SW480 (cell line): ENCODE measurements at regions not wholly inside any gene's neighbourhood (a gene's known extent, or its start where the extent isn't known, plus 50 kb on each side); places are given as distances from the start of the nearest gene placed in this dataset.
A peak's percentile ranks its signal among the peaks of the same experiment; 100 is the strongest.
"Not testable (repeated sequence)": the region's sequence is repeated elsewhere in the genome, so short reads cannot be mapped to it uniquely, and the experiment has no call there.

Source experiments
- DNase-seq: peaks from one replicate; pipeline ENCODE4 v3.0.0-alpha.2; 2016; ENCODE audit warnings: low spot score

GRCh38 chr12:28060871-28061270, 88.3 kb upstream of the PTHLH start:
- no peak for DNase-seq

GRCh38 chr12:28063355-28063880, 90.9 kb upstream of the PTHLH start:
- no peak for DNase-seq

GRCh38 chr12:28065374-28065773, 92.8 kb upstream of the PTHLH start:
- no peak for DNase-seq

- DNase-seq: no peak
These were observed 93.5 kb upstream of the PTHLH start for GRCh38 chr12:28065889-28066630.

DNA sequence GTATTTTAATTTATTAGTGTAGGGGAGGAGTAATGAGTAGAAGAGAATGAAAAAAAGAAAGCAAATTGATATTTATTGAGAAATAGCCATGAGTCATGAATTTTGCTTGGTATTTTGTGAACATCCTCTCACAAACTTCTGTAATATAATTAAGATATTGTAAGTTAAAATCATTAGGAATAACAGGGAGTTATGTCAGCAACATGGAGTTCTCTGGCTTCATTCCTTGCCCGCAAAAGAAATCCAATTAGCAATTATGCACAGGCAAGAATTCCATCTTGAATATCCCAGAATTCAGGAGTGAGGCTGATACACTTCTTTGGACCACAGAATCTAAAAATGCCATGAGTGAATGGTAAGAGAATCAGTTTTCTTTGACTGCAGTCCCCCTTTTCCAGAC, 94.3 kb upstream of the PTHLH start:
- no peak for DNase-seq

GRCh38 chr12:28068467-28068866, 95.9 kb upstream of the PTHLH start:
- DNase-seq: no peak

DNA sequence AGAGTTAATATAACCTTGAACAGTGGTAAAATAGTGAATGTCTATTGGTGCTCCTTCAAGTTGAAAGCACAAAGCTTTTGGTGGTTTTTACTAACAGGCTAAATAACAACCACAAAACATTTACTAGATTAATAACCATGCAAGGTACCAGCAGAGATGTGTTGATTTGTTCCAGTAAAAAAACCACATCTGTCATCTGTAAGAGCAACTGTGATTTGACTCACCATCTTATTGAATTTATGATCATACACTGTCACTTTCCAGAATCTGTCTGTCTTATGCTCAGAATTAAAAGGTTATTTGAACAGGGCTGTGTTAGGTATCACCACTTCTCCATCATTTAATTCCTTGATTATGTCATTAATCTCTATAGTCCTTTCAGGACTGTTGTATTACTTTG, 107.0 kb upstream of the PTHLH start:
- peak; percentile 47 for DNase-seq

DNA sequence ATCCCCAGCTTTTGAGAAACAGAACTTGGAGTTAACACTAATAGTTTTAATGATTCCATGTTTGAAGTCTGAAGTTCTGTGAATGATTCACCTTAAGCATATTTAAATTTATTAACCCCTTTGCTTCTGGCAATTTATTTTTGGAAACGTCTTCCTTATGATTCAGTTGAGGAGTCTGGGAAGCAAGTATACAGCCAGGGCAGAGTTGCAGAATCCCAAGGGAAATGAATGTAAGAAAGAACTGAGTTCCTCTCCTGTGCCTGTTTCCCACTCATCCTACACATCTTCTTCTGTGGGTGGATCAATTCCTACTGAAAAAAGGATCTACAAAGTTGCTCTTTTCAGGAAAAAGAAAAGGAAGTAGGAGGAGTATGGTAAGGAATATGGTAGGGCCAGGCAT, 108.2 kb upstream of the CCDC91 start:
- DNase-seq: no peak

DNA sequence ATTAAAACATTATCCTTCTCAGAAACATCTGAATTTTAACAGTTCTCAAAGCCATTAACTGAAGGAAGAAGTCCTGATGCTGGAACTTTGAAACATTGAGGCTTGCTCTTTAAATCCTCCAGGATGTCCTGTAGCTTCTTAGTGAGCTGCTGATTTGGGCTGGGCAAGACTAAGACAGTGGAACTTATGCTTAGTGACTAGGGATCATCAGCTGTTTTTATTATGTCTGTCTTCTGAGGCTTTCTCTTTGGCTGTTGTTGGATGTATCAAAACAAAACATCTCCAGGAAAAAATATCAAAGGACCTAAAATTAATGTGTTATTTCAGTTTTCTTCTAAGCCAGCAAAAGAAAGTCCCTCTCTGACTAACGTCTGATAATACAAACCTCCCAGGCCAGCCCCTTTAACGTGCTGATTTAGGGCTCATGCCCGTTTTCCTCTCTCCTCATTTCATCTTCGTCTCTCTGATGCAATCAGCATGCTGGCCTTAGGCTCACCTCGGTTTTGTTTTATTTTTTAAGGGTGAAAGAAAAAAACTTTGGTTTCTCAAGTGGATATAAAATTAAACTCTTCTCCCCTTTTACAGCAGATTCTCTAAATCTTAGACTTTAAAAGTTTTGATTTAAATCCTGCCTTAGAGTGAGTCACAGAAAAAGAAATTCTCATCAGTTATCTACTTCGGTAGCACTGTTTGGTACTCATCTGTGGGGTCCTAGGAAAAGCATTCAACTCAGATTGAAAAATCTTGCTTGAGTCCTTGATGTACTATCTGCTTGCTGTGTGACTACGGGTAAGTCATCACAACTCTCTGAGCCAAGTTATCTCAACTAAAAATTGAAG, 106.2 kb upstream of the CCDC91 start:
- DNase-seq: no peak

DNA sequence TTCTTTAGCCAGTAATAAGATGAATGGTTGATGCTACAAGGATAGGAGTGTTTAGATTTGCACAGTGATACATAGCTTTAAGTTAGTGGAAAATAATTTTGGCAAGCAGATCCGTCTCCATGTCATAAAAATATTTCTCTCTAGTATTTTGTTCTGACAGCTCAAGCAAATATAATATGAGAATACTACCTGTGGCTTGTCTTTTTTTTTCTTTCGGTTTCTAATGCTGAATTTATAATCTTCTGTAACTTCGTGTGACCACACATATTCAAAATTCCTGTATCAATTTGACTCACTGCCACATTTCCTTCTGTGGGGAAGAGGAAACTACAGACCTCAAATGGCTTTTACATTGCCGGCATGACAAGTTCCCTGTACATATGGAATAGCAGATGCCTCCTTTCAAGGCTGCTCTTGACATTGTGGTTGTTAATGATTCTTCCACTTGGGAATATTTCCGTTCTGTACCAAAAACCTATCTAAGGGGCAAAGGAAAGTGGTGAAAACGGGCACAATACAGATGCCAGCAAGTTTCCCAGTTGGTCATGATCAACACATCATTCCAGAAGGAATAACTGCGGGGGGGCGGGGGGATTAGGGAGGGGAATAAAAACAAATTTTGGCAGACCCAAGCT, 103.6 kb upstream of the CCDC91 start:
- no peak for DNase-seq

- DNase-seq: peak; percentile 40
These were observed 101.5 kb upstream of the CCDC91 start for GRCh38 chr12:28088566-28089272.

GRCh38 chr12:28089338-28089737, 100.9 kb upstream of the CCDC91 start:
- DNase-seq: peak; percentile 84

GRCh38 chr12:28090835-28091234, 99.4 kb upstream of the CCDC91 start:
- peak; percentile 14 for DNase-seq

DNA sequence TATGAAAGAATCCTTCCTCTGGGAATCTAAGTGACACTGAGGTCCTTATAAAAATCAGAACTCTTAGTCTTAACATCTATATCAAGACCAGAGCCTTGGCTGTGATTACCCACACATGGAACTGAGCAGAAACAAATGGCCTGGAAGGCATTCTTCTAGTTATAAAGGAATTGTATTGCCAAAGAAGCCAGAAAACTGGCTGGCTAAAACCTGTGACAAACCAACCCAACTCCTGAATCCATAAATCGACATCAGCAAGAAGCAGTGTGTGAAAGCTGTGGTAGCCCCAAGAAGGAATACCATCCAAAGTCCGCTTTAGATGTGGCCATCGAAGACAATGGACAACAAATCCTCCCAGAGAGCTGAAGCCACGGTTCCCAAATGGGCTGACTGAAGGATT, 97.9 kb upstream of the CCDC91 start:
- DNase-seq: no peak

DNA sequence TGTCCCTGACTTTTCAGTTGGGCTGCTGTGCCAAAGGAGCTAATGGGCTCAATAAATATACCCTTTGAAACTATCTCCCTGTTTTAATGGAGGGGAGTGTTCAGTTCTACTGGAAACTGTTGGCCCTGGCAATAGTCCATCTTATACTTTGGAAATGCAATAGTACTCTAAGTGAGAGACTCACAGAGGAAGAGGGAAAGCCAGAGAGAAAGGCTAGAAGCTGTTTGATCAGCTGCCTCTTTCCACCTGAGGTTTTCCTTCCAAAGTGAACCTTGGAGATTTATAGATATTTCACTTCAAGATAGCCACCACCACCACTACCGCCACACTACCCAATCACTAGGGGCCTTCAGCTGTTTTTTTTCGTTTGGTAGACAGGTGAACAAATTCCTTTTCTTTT, 93.6 kb upstream of the CCDC91 start:
- no peak for DNase-seq

GRCh38 chr12:28097221-28097620, 93.0 kb upstream of the CCDC91 start:
- DNase-seq: no peak

GRCh38 chr12:28099245-28099644, 91.0 kb upstream of the CCDC91 start:
- DNase-seq: not testable (repeated sequence)

DNA sequence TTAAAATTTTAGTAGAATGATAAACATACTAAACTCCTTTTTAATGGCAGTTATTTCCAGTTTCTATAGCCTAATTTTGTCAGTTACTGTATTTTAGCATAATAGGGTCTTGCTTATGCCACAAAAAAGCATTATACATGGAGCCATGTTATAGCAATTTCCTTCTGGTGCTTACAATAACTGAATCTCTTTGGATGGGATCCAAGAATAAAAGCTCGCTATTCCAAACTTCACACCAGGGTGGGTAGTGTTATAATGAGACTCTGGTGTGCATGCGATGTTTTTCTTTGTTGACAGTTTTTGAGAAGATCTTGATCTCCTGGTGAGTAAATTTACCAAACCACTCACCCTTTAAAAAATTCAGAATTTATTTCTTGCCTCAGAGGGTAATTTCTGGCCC, 90.4 kb upstream of the CCDC91 start:
- no peak for DNase-seq

- DNase-seq: no peak
These were observed 89.5 kb upstream of the CCDC91 start for GRCh38 chr12:28100717-28101116.

- DNase-seq: no peak
These were observed 85.9 kb upstream of the CCDC91 start for GRCh38 chr12:28104316-28104715.

- no peak for DNase-seq
These were observed 85.1 kb upstream of the CCDC91 start for GRCh38 chr12:28104903-28105864.
